CD14-positive monocyte (primary cell): ENCODE measurements at regions not wholly inside any gene's neighbourhood (a gene's known extent, or its start where the extent isn't known, plus 50 kb on each side); places are given as distances from the start of the nearest gene placed in this dataset.

Experiments used
- DNase-seq, 3 donors: peaks; one replicate each; pipeline ENCODE4 v3.0.0-alpha.2; 2011 to 2022
- H2AFZ ChIP-seq: 2 replicates; pipeline ENCODE4 v1.6.0; 2012; ENCODE audit warnings: mild to moderate bottlenecking, low read depth, low read length, inconsistent platforms; ENCODE audit not compliant: insufficient read depth, poor library complexity, severe bottlenecking
- H3K27ac ChIP-seq, 2 donors: 1 replicate in 1 of 2; 2 replicates in 1 of 2; pipeline ENCODE4 v1.5.1; 2012 to 2013; ENCODE audit warnings: low read length in 2 of 2, control low read depth in 1 of 2, inconsistent platforms in 1 of 2, low read depth in 1 of 2, mild to moderate bottlenecking in 1 of 2
- H3K27me3 ChIP-seq, 2 donors: one replicate each; pipeline versions ENCODE4 v1.6.0 to v1.6.1; 2011 to 2013; ENCODE audit warnings: low read length in 2 of 2; ENCODE audit not compliant: control insufficient read depth in 2 of 2, insufficient read depth in 2 of 2
- H3K36me3 ChIP-seq, 2 donors: replicated peaks in 1 of 2; 1 replicate in 1 of 2; 2 replicates in 1 of 2; pipeline versions ENCODE4 v1.5.1 to v1.6.1; 2012 to 2013; ENCODE audit warnings: low read length in 2 of 2, control low read depth in 1 of 2, inconsistent platforms in 1 of 2, mild to moderate bottlenecking in 1 of 2; ENCODE audit not compliant: insufficient read depth in 2 of 2, control insufficient read depth in 1 of 2
- H3K4me1 ChIP-seq, 2 donors: 1 replicate in 1 of 2; 2 replicates in 1 of 2; pipeline versions ENCODE4 v1.5.1 to v1.6.1; 2012 to 2013; ENCODE audit warnings: low read length in 2 of 2, control low read depth in 1 of 2, inconsistent platforms in 1 of 2, mild to moderate bottlenecking in 1 of 2, moderate library complexity in 1 of 2; ENCODE audit not compliant: insufficient read depth in 2 of 2, control insufficient read depth in 1 of 2
- H3K4me2 ChIP-seq: replicated peaks from 2 replicates; pipeline ENCODE3; 2012; ENCODE audit warnings: low read length, moderate library complexity, mild to moderate bottlenecking; ENCODE audit not compliant: poor library complexity, severe bottlenecking; ENCODE audit errors: extremely low read depth
- H3K4me3 ChIP-seq, 3 experiments: fragments of 200-600 bp in 1 of 3; sonication (generic) in 1 of 3; replicated peaks in 1 of 3; 1 replicate in 2 of 3; 2 replicates in 1 of 3; pipeline ENCODE4 v1.5.1; 2011 to 2013; ENCODE audit warnings: low read length in 3 of 3, mild to moderate bottlenecking in 3 of 3, control low read depth in 2 of 3, low read depth in 2 of 3, inconsistent platforms in 1 of 3, moderate library complexity in 1 of 3
- H3K79me2 ChIP-seq: 2 replicates; pipeline ENCODE4 v1.6.0; 2012; ENCODE audit warnings: mild to moderate bottlenecking, control low read depth, inconsistent platforms, low read length, moderate library complexity; ENCODE audit not compliant: insufficient read depth
- H3K9ac ChIP-seq: 2 replicates; pipeline ENCODE4 v1.6.0; 2017; ENCODE audit warnings: low read length, mild to moderate bottlenecking; ENCODE audit not compliant: insufficient read depth, poor library complexity, severe bottlenecking
- H3K9me3 ChIP-seq, 2 donors: replicated peaks in 1 of 2; 1 replicate in 1 of 2; 2 replicates in 1 of 2; pipeline versions ENCODE4 v1.5.1 to v1.6.1; 2012 to 2013; ENCODE audit warnings: low read length in 2 of 2, control low read depth in 1 of 2; ENCODE audit not compliant: control insufficient read depth in 1 of 2, insufficient read depth in 1 of 2
- H4K20me1 ChIP-seq: 2 replicates; pipeline ENCODE4 v1.6.0; 2012; ENCODE audit warnings: mild to moderate bottlenecking, low read length, control low read depth, moderate library complexity; ENCODE audit not compliant: insufficient read depth
- H3K27ac Mint-ChIP-seq, 7 donors: one replicate each; pipeline ENCODE4 v1.8.0; 2020; ENCODE audit warnings: mild to moderate bottlenecking in 7 of 7, mixed read lengths in 7 of 7, moderate library complexity in 6 of 7, inconsistent platforms in 2 of 7
- H3K27me3 Mint-ChIP-seq, 3 donors: one replicate each; pipeline ENCODE4 v1.8.0; 2021 to 2022; ENCODE audit warnings: low read depth in 3 of 3, mild to moderate bottlenecking in 3 of 3, mixed read lengths in 3 of 3, moderate library complexity in 3 of 3, inconsistent platforms in 1 of 3
- H3K36me3 Mint-ChIP-seq, 2 donors: one replicate each; pipeline ENCODE4 v1.8.0; 2020; ENCODE audit warnings: mixed read lengths in 2 of 2, inconsistent platforms in 1 of 2, mild to moderate bottlenecking in 1 of 2
- H3K4me1 Mint-ChIP-seq: one replicate; pipeline ENCODE4 v1.8.0; 2020; ENCODE audit warnings: mild to moderate bottlenecking, mixed read lengths
- H3K4me3 Mint-ChIP-seq, 2 donors: one replicate each; pipeline ENCODE4 v1.8.0; 2020; ENCODE audit warnings: mild to moderate bottlenecking in 2 of 2, mixed read lengths in 2 of 2, moderate library complexity in 1 of 2
- H3K9me3 Mint-ChIP-seq, 7 donors: one replicate each; pipeline ENCODE4 v1.8.0; 2020 to 2022; ENCODE audit warnings: mixed read lengths in 7 of 7, mild to moderate bottlenecking in 6 of 7, moderate library complexity in 6 of 7, inconsistent platforms in 2 of 7
- WGBS: methylation state at CpG from one replicate; pipeline ENCODE4 v1.1.5; 2013; ENCODE audit warnings: missing lambda C conversion rate; ENCODE audit not compliant: insufficient coverage; 5-methylcytosine and 5-hydroxymethylcytosine counted together
- intact Hi-C, 2 donors: fragments of 100-400 bp; cut with micrococcal nuclease; formaldehyde crosslinking; loops; one replicate each; pipeline versions ENCODE4 v1.15.0 to v1.15.1; 2023
- TF ChIP-seq, protein P1 (sequence below): fragments of 200-600 bp; IDR thresholded peaks from one replicate; pipeline ENCODE4 v1.8.0; 2022; ENCODE audit warnings: antibody characterized with exemption, mild to moderate bottlenecking

DNA sequence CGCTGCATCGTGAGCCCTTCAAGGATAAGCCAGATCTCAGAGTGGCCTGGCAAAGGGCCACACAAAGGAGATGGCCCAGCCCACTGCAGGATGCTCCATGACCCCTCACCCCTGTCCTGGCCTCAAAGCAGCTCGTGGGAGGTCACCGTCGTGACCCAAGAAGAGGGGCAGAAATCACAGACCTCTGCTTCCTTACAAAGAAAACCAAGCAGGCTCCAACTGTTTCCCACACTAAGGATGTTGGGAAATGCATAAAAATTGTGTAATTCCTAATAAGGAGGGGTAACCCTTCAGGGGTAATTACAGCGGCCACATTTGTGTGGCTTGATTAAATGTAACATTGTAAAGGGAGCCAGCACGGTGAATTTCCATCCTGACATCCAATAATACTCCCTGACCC, 102.3 kb downstream of the BOD1L2 start:
- peaks cover 0 to 2% (median 2%) of the 10 kb centered on the region in 3 donors for H3K27me3 Mint-ChIP-seq
- no peaks in the 10 kb centered on the region for H3K36me3 Mint-ChIP-seq
- Histone ChIP-seq H3K27me3 (no peaks in the 10 kb centered on the region), H4K20me1 (no peaks in the 10 kb centered on the region), H3K79me2 (no peaks in the 10 kb centered on the region), H3K4me1 (peaks cover 5 to 8% of the 10 kb centered on the region in 2 donors), H3K27ac (no peak overlapping the region), H3K4me2 (no peak overlapping the region), H3K36me3 (no peaks in the 10 kb centered on the region), H2AFZ (no peak overlapping the region), H3K9ac (no peak overlapping the region), H3K4me3 (no peak overlapping the region), H3K9me3 (no peaks in the 10 kb centered on the region)
- WGBS: no CpG with 5 or more reads among the region's 7 CpGs
- peaks cover 14% of the 10 kb centered on the region for H3K4me1 Mint-ChIP-seq
- intact Hi-C loops: no loop called here
- peaks cover 0 to 11% (median 2%) of the 10 kb centered on the region in 7 donors for H3K9me3 Mint-ChIP-seq
- TF ChIP-seq, protein P1, sequence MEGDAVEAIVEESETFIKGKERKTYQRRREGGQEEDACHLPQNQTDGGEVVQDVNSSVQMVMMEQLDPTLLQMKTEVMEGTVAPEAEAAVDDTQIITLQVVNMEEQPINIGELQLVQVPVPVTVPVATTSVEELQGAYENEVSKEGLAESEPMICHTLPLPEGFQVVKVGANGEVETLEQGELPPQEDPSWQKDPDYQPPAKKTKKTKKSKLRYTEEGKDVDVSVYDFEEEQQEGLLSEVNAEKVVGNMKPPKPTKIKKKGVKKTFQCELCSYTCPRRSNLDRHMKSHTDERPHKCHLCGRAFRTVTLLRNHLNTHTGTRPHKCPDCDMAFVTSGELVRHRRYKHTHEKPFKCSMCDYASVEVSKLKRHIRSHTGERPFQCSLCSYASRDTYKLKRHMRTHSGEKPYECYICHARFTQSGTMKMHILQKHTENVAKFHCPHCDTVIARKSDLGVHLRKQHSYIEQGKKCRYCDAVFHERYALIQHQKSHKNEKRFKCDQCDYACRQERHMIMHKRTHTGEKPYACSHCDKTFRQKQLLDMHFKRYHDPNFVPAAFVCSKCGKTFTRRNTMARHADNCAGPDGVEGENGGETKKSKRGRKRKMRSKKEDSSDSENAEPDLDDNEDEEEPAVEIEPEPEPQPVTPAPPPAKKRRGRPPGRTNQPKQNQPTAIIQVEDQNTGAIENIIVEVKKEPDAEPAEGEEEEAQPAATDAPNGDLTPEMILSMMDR: no peak
- no peak overlapping the region for H3K27ac Mint-ChIP-seq
- no peak overlapping the region for H3K4me3 Mint-ChIP-seq
- DNase-seq: no peak

DNA sequence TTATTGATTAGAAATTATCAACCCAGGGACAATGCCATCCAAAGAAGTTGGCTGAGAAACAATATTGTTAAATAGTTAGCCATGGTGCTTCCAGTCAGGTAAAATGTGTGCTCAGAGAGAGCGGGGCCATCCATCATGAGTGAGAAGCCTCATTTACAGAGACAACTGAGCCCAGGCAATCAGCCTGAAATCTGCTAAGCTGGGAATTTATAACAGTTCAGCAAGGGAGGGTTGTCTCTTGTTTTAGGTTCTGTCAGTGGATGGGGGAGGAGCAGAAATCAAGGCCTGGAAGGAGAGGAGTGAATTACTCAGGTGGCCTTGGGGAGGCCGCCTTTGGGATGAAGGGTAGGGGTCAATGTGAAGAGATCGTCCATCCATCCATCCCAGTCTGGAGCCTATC, 102.5 kb upstream of the ST8SIA3 start:
- Mint-ChIP-seq H3K36me3 (no peaks in the 10 kb centered on the region), H3K4me3 (no peak overlapping the region), H3K9me3 (peaks cover 0 to 13% (median 2%) of the 10 kb centered on the region in 7 donors), H3K4me1 (peaks cover 14% of the 10 kb centered on the region), H3K27ac (no peak overlapping the region), H3K27me3 (peaks cover 0 to 2% (median 2%) of the 10 kb centered on the region in 3 donors)
- Histone ChIP-seq H3K4me2 (no peak overlapping the region), H2AFZ (no peak overlapping the region), H3K79me2 (no peaks in the 10 kb centered on the region), H3K27me3 (no peaks in the 10 kb centered on the region), H4K20me1 (no peaks in the 10 kb centered on the region), H3K9ac (no peak overlapping the region), H3K4me3 (no peak overlapping the region), H3K36me3 (no peaks in the 10 kb centered on the region), H3K27ac (no peak overlapping the region), H3K9me3 (no peaks in the 10 kb centered on the region), H3K4me1 (peaks cover 5 to 8% of the 10 kb centered on the region in 2 donors)
- intact Hi-C loops: no loop called here
- WGBS: 100% methylated on average over 1 of the region's 3 CpGs
- no peak for DNase-seq
- TF ChIP-seq, protein P1: no peak
